Astrocyte (in vitro differentiated cells and primary cell): ENCODE measurements at regions not wholly inside any gene's neighbourhood (a gene's known extent, or its start where the extent isn't known, plus 50 kb on each side); places are given as distances from the start of the nearest gene placed in this dataset.

Experiments used
- CTCF ChIP-seq: IDR thresholded peaks from 2 replicates; pipeline ENCODE4 v1.5.1; 2011; ENCODE audit warnings: low read depth, mild to moderate bottlenecking, inconsistent platforms, low read length, moderate library complexity; ENCODE audit not compliant: insufficient read depth
- EZH2 ChIP-seq: IDR thresholded peaks from 2 replicates; pipeline ENCODE4 v1.6.1; 2012; ENCODE audit warnings: mild to moderate bottlenecking, low read length, inconsistent platforms; ENCODE audit not compliant: insufficient read depth

- TF ChIP-seq CTCF (no peak), EZH2 (no peak)
Measured at GRCh38 chr2:126494593-126494992, 161.4 kb upstream of the GYPC start.
